Astrocyte (in vitro differentiated cells and primary cell): ENCODE measurements at regions not wholly inside any gene's neighbourhood (a gene's known extent, or its start where the extent isn't known, plus 50 kb on each side); places are given as distances from the start of the nearest gene placed in this dataset.

Experiments
- EZH2 ChIP-seq: IDR thresholded peaks from 2 replicates; pipeline ENCODE4 v1.6.1; 2012; ENCODE audit warnings: mild to moderate bottlenecking, low read length, inconsistent platforms; ENCODE audit not compliant: insufficient read depth
- TF ChIP-seq, protein P1 (sequence below): IDR thresholded peaks from 2 replicates; pipeline ENCODE4 v1.5.1; 2011; ENCODE audit warnings: low read depth, mild to moderate bottlenecking, inconsistent platforms, low read length, moderate library complexity; ENCODE audit not compliant: insufficient read depth

DNA sequence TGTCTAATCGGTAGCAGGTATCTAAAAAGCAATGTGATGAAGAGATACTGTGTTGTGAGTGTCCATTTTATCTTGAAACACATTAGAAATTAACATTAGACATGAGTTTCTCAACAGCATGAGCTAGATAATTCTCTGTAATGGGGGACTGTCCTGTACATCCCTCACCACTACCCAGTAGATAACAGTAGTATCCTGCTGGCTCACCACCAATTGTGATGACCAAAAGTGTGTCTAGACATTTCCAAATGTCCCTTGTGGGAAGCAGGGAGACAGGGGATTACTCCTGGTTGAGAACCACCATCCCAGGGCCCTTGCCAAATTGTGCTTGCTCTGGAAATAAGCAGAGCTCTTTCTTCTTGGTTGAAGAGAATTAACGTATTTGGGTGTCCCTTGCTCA lies 239.3 kb downstream of the IRS1 start:
- TF ChIP-seq, protein P1, sequence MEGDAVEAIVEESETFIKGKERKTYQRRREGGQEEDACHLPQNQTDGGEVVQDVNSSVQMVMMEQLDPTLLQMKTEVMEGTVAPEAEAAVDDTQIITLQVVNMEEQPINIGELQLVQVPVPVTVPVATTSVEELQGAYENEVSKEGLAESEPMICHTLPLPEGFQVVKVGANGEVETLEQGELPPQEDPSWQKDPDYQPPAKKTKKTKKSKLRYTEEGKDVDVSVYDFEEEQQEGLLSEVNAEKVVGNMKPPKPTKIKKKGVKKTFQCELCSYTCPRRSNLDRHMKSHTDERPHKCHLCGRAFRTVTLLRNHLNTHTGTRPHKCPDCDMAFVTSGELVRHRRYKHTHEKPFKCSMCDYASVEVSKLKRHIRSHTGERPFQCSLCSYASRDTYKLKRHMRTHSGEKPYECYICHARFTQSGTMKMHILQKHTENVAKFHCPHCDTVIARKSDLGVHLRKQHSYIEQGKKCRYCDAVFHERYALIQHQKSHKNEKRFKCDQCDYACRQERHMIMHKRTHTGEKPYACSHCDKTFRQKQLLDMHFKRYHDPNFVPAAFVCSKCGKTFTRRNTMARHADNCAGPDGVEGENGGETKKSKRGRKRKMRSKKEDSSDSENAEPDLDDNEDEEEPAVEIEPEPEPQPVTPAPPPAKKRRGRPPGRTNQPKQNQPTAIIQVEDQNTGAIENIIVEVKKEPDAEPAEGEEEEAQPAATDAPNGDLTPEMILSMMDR: no peak
- TF ChIP-seq EZH2: no peak
